ENCODE measurements at regions not wholly inside any gene's neighbourhood (a gene's known extent, or its start where the extent isn't known, plus 50 kb on each side); places are given as distances from the start of the nearest gene placed in this dataset.

- DNase-seq (ENCODE audit: low spot score) = no peak
- no peaks in the 10 kb centered on the region for H3K4me1 ChIP-seq (replicated peaks)
- H3K4me3 ChIP-seq = no peak overlapping the region
- WGBS = 85% methylated on average over 9 of the region's 9 CpGs
- TF ChIP-seq POLR2A (IDR thresholded peaks at IDR 0.05) (no peak), POLR2AphosphoS5 (IDR thresholded peaks at IDR 0.05) (no peak), CTCF (IDR thresholded peaks at IDR 0.05) (no peak)
- H3K36me3 ChIP-seq = no peaks in the 10 kb centered on the region
- no peaks in the 10 kb centered on the region for H3K27me3 ChIP-seq (replicated peaks; ENCODE audit: insufficient read depth)
- no peaks in the 10 kb centered on the region for H3K9me3 ChIP-seq
- intact Hi-C loops (cut with DNase I) = no loop called here
- no peak overlapping the region for H3K27ac ChIP-seq
Measured at GRCh38 chr2:236496340-236496739, 73.3 kb upstream of the ACKR3 start.

DNA sequence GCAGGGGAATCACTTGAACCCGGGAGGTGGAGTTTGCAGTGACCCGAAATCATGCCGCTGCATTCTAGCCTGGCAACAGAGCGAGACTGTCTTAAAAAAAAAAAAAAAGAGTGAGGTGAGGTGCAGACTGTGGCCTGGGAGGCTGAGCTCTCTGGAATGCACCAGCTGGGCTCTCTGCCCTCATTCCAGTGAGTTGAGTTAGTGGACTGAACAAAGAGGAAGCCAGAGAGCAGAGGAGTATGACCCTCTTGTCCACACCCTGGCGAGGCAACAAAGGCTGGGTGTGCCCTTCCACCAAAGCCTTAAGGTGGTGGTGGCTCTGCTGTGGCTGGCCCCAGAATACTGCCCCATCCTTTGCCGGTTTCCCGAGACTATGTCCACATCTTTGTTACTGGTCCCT, 71.3 kb upstream of the ACKR3 start:
- H3K27ac ChIP-seq = no peak overlapping the region
- intact Hi-C loops (cut with DNase I) = no loop called here
- no peak overlapping the region for H3K4me3 ChIP-seq
- H3K4me1 ChIP-seq (replicated peaks) = no peaks in the 10 kb centered on the region
- no peaks in the 10 kb centered on the region for H3K9me3 ChIP-seq
- H3K27me3 ChIP-seq (replicated peaks; ENCODE audit: insufficient read depth) = no peaks in the 10 kb centered on the region
- 91% methylated on average over 7 of the region's 7 CpGs for WGBS
- no peak for DNase-seq (ENCODE audit: low spot score)
- H3K36me3 ChIP-seq = no peaks in the 10 kb centered on the region
- no peak for TF ChIP-seq CTCF (IDR thresholded peaks at IDR 0.05)
- no peak for TF ChIP-seq POLR2AphosphoS5 (IDR thresholded peaks at IDR 0.05)
- no peak for TF ChIP-seq POLR2A (IDR thresholded peaks at IDR 0.05)

DNA sequence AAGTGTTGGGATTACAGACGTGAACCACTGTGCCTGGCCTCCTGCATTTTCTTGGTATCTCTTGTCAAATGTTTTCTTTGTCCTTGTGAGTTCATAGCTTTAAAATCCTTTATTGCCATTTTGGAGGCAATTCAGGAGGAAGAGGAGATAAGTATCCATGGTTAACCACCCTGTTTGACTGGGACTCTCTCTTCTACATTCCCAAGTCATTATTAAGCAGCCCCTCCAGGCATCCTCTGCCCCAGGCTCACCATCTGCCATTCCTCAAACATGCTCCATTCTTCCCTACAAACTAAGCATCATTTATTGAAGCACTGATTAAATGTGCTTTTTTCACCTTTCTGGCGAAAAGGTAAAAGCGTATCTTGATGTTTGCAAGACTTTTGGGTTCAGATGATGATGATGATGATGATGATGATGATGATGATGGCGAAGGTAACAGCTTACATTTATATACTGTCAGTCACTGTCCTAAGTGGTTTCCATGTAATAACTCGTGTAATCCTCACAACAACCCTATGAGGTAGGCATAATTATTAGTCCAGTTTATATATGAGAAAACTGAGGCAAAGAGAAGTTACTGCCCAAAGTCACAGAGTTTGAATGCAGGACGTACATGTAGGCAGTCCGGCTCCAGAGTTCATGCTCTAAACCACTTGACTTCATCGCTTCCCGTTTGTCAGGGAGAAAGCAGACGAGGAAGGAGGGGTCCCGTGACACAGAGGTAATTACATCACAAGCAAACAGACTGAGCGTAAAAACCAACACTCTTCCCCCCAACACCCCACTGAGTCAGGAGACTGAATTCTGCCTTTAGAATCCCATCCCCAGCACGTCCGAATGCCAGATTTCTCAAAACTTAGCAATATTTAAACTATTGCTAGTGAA, 69.7 kb upstream of the ACKR3 start:
- H3K27me3 ChIP-seq (replicated peaks; ENCODE audit: insufficient read depth) = no peaks in the 10 kb centered on the region
- no peak overlapping the region for H3K4me3 ChIP-seq
- no peaks in the 10 kb centered on the region for H3K36me3 ChIP-seq
- WGBS = 90% methylated on average over 14 of the region's 14 CpGs
- no peaks in the 10 kb centered on the region for H3K4me1 ChIP-seq (replicated peaks)
- H3K9me3 ChIP-seq = no peaks in the 10 kb centered on the region
- TF ChIP-seq POLR2AphosphoS5 (IDR thresholded peaks at IDR 0.05) (no peak), CTCF (IDR thresholded peaks at IDR 0.05) (no peak), POLR2A (IDR thresholded peaks at IDR 0.05) (no peak)
- H3K27ac ChIP-seq = no peak overlapping the region
- intact Hi-C loops (cut with DNase I) = loop anchor here (10.0 kb wide), 1 partner anchor 135 kb away; no protein-coding TSS in a partner anchor
- no peak for DNase-seq (ENCODE audit: low spot score)

DNA sequence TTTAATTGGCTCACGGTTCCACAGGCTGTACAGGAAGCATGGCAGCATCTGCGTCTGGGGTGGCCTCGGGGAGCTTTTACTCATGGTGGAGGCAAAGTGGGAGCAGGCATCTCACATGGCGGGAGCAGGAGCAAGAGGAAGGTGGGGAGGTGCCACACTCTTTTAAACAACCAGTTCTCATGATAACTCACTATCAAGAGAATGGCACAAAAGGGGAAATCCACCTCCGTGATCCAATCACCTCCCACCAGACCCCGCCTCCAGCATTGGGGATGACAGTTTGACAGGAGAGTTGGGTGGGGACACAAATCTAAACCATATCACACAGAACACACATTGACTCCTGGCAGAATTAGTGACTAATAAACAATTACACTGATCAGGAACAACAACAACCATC, 68.6 kb upstream of the ACKR3 start:
- intact Hi-C loops (cut with DNase I) = loop anchor here (10.0 kb wide), 1 partner anchor 136 kb away; no protein-coding TSS in a partner anchor
- H3K4me3 ChIP-seq = no peak overlapping the region
- no peak overlapping the region for H3K27ac ChIP-seq
- H3K27me3 ChIP-seq (replicated peaks; ENCODE audit: insufficient read depth) = no peaks in the 10 kb centered on the region
- WGBS = 95% methylated on average over 6 of the region's 6 CpGs
- DNase-seq (ENCODE audit: low spot score) = no peak
- no peaks in the 10 kb centered on the region for H3K36me3 ChIP-seq
- no peak for TF ChIP-seq CTCF (IDR thresholded peaks at IDR 0.05)
- TF ChIP-seq POLR2A (IDR thresholded peaks at IDR 0.05) = no peak
- TF ChIP-seq POLR2AphosphoS5 (IDR thresholded peaks at IDR 0.05) = no peak
- H3K9me3 ChIP-seq = no peaks in the 10 kb centered on the region
- H3K4me1 ChIP-seq (replicated peaks) = no peaks in the 10 kb centered on the region

- Histone ChIP-seq H3K4me3 (no peak overlapping the region), H3K4me1 (replicated peaks) (no peaks in the 10 kb centered on the region), H3K27me3 (replicated peaks; ENCODE audit: insufficient read depth) (no peaks in the 10 kb centered on the region), H3K36me3 (no peaks in the 10 kb centered on the region), H3K27ac (no peak overlapping the region), H3K9me3 (no peaks in the 10 kb centered on the region)
- intact Hi-C loops (cut with DNase I) = loop anchor here (10.0 kb wide), 1 partner anchor 137 kb away; no protein-coding TSS in a partner anchor
- TF ChIP-seq CTCF (IDR thresholded peaks at IDR 0.05) = no peak
- TF ChIP-seq POLR2AphosphoS5 (IDR thresholded peaks at IDR 0.05) = no peak
- TF ChIP-seq POLR2A (IDR thresholded peaks at IDR 0.05) = no peak
- DNase-seq (ENCODE audit: low spot score) = no peak
- 91% methylated on average over 4 of the region's 4 CpGs for WGBS
Measured at GRCh38 chr2:236501531-236501930, 68.1 kb upstream of the ACKR3 start.
